ENCODE measurements at regions not wholly inside any gene's neighbourhood (a gene's known extent, or its start where the extent isn't known, plus 50 kb on each side); places are given as distances from the start of the nearest gene placed in this dataset.
A peak's percentile ranks its signal among the peaks of the same experiment; 100 is the strongest.

DNA sequence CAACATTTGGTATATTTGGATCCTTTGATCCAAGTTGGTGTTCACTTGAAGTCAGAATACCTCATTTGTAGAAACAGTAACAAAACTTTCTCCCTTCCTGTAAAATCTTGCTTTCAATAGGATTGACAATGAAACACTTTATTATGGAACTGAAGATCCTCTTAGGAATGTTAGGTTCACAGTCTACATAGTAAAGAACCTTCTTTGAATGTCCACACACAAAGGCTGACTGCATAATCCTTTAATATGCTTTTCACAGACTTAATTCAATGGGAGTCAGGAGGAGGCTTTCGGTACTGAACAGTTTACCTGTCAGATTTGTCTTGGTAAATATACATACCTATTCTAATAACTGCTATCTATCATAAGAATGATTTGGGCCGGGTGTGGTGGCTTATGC is 188.5 kb downstream of the SPRY1 start:
- DNase-seq (ENCODE audit: low read depth) = no peak
- no peak overlapping the region for H3K4me3 ChIP-seq (ENCODE audit: low read depth, low read length)
- TF ChIP-seq, protein P1, sequence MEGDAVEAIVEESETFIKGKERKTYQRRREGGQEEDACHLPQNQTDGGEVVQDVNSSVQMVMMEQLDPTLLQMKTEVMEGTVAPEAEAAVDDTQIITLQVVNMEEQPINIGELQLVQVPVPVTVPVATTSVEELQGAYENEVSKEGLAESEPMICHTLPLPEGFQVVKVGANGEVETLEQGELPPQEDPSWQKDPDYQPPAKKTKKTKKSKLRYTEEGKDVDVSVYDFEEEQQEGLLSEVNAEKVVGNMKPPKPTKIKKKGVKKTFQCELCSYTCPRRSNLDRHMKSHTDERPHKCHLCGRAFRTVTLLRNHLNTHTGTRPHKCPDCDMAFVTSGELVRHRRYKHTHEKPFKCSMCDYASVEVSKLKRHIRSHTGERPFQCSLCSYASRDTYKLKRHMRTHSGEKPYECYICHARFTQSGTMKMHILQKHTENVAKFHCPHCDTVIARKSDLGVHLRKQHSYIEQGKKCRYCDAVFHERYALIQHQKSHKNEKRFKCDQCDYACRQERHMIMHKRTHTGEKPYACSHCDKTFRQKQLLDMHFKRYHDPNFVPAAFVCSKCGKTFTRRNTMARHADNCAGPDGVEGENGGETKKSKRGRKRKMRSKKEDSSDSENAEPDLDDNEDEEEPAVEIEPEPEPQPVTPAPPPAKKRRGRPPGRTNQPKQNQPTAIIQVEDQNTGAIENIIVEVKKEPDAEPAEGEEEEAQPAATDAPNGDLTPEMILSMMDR (IDR thresholded peaks at IDR 0.05; ENCODE audit: insufficient read depth, low read depth, low read length, missing control alignments) = no peak

DNA sequence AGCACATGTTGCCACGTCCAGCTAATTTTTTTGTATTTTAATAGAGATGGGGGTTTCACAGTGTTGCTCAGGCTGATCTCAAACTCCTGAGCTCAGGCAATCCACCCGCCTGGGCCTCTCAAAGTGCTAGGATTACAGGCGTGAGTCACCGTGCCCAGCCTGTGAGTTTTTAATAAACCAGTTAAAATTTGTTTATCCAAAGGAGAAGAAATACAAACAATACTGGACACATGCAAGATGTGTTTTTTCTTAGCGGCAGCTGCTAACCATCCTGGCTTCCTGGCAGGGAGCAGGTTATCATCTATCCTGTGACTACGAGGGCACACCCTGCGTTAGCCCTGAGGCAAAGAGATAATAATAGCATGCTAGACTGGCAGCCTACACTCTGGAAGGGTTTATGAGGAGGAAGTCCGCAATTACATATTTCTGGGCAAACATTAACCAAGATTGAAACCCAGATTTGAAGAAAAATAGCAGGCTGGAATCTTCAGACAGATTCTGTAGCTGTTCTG is 191.4 kb downstream of the SPRY1 start:
- DNase-seq (ENCODE audit: low read depth) = no peak
- TF ChIP-seq, protein P1 (IDR thresholded peaks at IDR 0.05; ENCODE audit: insufficient read depth, low read depth, low read length, missing control alignments) = no peak
- no peak overlapping the region for H3K4me3 ChIP-seq (ENCODE audit: low read depth, low read length)

DNA sequence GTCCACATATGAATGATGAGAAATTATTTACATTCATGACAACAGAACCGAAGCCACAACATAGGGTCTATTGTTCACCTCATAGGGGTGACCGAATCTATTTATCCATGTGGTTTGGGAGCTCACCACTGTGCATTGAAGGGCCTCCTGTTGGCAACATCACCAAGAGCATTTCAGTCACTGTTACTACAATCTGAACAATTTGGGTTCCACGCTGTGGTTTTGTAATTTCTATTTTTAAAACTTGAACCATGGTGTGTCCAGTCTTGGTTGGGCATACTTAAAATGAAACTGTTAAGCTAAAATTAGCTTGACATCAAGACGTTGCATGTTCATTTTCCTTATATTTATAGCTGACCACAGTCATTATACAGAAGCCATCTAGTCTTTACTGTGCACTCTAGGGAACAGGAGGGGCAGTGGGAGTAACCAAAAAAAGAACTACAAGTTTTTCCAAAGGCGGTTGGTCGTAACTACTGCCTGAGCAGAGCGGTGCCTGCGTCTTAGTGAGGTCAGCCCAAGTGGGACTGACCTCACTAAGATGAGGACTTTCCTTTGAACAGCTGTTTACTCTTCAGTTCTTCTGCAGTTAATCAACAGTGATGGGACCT is 192.1 kb downstream of the SPRY1 start:
- TF ChIP-seq, protein P1 (IDR thresholded peaks at IDR 0.05; ENCODE audit: insufficient read depth, low read depth, low read length, missing control alignments) = no peak
- peak; percentile 72 for DNase-seq (ENCODE audit: low read depth)
- H3K4me3 ChIP-seq (ENCODE audit: low read depth, low read length) = no peak overlapping the region

DNA sequence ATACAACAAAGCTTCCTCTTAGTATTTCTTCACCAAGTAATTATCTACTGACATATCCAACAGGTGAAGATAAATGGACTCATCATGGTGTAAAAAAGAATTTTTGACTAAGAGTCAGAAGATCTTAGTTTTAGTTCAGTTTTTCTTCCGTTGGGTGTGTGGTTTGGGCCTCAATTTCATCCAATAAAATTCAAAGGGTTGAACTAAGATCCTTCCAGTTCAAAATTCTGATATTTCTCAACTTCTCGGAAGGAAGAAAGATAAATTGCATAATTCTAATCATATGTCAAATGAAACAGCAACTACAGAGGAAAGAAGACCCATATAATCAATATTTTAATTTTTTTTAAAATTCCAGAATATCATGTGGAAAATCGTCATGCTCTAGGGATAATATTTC is 192.7 kb downstream of the SPRY1 start:
- TF ChIP-seq, protein P1 (IDR thresholded peaks at IDR 0.05; ENCODE audit: insufficient read depth, low read depth, low read length, missing control alignments) = no peak
- no peak for DNase-seq (ENCODE audit: low read depth)
- H3K4me3 ChIP-seq (ENCODE audit: low read depth, low read length) = no peak overlapping the region

DNA sequence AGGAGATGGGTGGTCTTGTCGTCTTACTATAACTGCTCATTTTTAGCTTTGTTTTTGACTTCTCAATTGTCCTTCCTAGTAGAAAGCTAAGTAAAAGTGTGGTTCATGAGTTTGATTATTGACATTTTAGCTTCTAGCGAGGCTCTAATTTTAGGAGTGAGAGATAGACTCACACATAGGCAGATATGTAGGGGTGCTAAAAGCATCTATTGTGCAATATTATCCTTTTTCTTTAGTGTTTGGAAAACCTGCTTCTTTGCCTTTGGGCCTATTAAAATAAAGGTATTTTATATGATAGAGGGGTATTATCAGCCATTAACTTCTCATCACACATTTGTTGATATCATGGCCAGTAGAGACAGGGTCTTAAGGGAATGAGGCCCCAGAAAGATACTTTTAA is 195.3 kb downstream of the SPRY1 start:
- DNase-seq (ENCODE audit: low read depth) = no peak
- TF ChIP-seq, protein P1 (IDR thresholded peaks at IDR 0.05; ENCODE audit: insufficient read depth, low read depth, low read length, missing control alignments) = no peak
- H3K4me3 ChIP-seq (ENCODE audit: low read depth, low read length) = no peak overlapping the region

DNA sequence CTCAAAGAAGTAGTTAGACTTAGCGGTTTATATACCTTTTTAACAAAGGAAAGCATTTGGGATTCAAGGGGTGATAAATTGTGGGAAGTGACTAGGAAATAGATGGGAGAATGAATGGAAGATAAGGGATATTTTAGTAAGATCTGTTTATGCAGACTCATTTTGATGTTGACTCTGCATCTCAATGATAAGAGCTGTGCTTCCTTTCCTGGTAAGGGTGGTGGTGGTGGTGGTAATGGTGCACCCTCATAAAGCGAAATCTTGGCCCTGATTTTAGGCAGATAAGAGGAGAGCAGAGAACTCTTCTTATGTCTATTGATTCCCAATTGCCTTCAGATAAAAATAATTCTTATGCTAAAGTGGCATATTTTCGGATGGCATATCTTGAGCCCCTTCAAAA is 197.1 kb downstream of the SPRY1 start:
- no peak overlapping the region for H3K4me3 ChIP-seq (ENCODE audit: low read depth, low read length)
- no peak for DNase-seq (ENCODE audit: low read depth)
- TF ChIP-seq, protein P1 (IDR thresholded peaks at IDR 0.05; ENCODE audit: insufficient read depth, low read depth, low read length, missing control alignments) = no peak

DNA sequence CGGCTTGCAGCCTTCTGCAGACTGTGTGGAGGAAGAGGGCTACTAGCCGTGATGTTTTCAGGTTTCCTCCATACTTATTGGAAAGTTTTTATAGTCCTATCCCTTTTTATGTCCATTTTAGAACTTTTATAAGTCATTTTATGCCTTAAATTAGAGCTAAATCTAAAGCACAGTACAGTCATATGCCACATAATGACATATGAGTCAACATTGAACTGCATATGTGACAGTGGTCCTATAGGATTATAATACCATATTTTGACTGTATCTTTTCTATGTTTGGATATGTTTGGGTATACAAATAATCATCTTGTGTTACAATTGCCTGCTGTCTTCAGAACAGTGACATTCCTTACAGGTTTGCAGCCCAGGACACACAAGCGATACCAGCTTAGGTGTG is 200.2 kb downstream of the SPRY1 start:
- TF ChIP-seq, protein P1 (IDR thresholded peaks at IDR 0.05; ENCODE audit: insufficient read depth, low read depth, low read length, missing control alignments) = no peak
- no peak for DNase-seq (ENCODE audit: low read depth)

More for the DNA sequence above, 200.2 kb downstream of the SPRY1 start:
- no peak overlapping the region for H3K4me3 ChIP-seq (ENCODE audit: low read depth, low read length)

Measured in GM12865 (cell line).